GM13976 (cell line): ENCODE measurements at regions not wholly inside any gene's neighbourhood (a gene's known extent, or its start where the extent isn't known, plus 50 kb on each side); places are given as distances from the start of the nearest gene placed in this dataset.

Source experiments
- DNase-seq: peaks from one replicate; pipeline ENCODE4 v3.0.0; 2012; ENCODE audit warnings: low spot score
- in situ Hi-C: fragments of 300-500 bp; cut with MboI; formaldehyde crosslinking; loops from one replicate; pipeline ENCODE4 v1.12.0; 2022; ENCODE audit warnings: low sequenced_read_pairs, mixed read lengths, inconsistent platforms; ENCODE audit not compliant: unreplicated experiment
- TF ChIP-seq, protein P1 (sequence below): IDR thresholded peaks from 2 replicates; pipeline ENCODE4 v1.5.1; 2012; ENCODE audit warnings: borderline replicate concordance, mild to moderate bottlenecking; ENCODE audit not compliant: insufficient read depth; ENCODE audit errors: extremely low read depth, missing control alignments, control extremely low read depth

GRCh38 chrX:39945709-39946108 is 152.0 kb downstream of the BCOR start:
- DNase-seq: no peak
- TF ChIP-seq, protein P1, sequence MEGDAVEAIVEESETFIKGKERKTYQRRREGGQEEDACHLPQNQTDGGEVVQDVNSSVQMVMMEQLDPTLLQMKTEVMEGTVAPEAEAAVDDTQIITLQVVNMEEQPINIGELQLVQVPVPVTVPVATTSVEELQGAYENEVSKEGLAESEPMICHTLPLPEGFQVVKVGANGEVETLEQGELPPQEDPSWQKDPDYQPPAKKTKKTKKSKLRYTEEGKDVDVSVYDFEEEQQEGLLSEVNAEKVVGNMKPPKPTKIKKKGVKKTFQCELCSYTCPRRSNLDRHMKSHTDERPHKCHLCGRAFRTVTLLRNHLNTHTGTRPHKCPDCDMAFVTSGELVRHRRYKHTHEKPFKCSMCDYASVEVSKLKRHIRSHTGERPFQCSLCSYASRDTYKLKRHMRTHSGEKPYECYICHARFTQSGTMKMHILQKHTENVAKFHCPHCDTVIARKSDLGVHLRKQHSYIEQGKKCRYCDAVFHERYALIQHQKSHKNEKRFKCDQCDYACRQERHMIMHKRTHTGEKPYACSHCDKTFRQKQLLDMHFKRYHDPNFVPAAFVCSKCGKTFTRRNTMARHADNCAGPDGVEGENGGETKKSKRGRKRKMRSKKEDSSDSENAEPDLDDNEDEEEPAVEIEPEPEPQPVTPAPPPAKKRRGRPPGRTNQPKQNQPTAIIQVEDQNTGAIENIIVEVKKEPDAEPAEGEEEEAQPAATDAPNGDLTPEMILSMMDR: no peak
- in situ Hi-C loops: no loop called here

GRCh38 chrX:39946822-39947221 is 150.9 kb downstream of the BCOR start:
- in situ Hi-C loops: no loop called here

GRCh38 chrX:39948582-39948981 is 149.2 kb downstream of the BCOR start:
- no peak for DNase-seq
- in situ Hi-C loops: no loop called here
- TF ChIP-seq, protein P1: no peak

More at GRCh38 chrX:39946822-39947221, 150.9 kb downstream of the BCOR start:
- TF ChIP-seq, protein P1: no peak
- no peak for DNase-seq

GRCh38 chrX:39950018-39950688 is 147.6 kb downstream of the BCOR start:
- in situ Hi-C loops: no loop called here
- DNase-seq: no peak
- TF ChIP-seq, protein P1: no peak

GRCh38 chrX:39952989-39953388 is 144.8 kb downstream of the BCOR start:
- in situ Hi-C loops: no loop called here
- TF ChIP-seq, protein P1: no peak
- no peak for DNase-seq

- in situ Hi-C loops: no loop called here
- DNase-seq: no peak
Measured at GRCh38 chrX:39953879-39954278, 143.9 kb downstream of the BCOR start.

More at GRCh38 chrX:39953879-39954278, 143.9 kb downstream of the BCOR start:
- TF ChIP-seq, protein P1: no peak
